ENCODE measurements at regions not wholly inside any gene's neighbourhood (a gene's known extent, or its start where the extent isn't known, plus 50 kb on each side); places are given as distances from the start of the nearest gene placed in this dataset.

GRCh38 chr2:176685908-176686307, 416.7 kb downstream of the MTX2 start:
- TF ChIP-seq EZH2 (conservative IDR thresholded peaks at IDR 0.05; ENCODE audit: low read depth, low read length) (no peak), ZNF407 (CRISPR knock-in tag; IDR thresholded peaks at IDR 0.05; ENCODE audit: not compliant biosample characterization) (no peak), HOXA7 (CRISPR knock-in tag; IDR thresholded peaks at IDR 0.05) (no peak), DPF2 (CRISPR knock-in tag; IDR thresholded peaks at IDR 0.05; ENCODE audit: borderline replicate concordance, low read depth) (no peak), SMAD3 (CRISPR knock-in tag; IDR thresholded peaks at IDR 0.05) (no peak), SETDB1 (CRISPR knock-in tag; IDR thresholded peaks at IDR 0.05; ENCODE audit: borderline replicate concordance) (no peak), PRPF4 (IDR thresholded peaks at IDR 0.05; ENCODE audit: low read depth, low read length, poor library complexity, severe bottlenecking) (no peak), POLR2A (IDR thresholded peaks at IDR 0.05; ENCODE audit: insufficient read depth in 1 of 2, low read depth in 2 of 2, low read length in 2 of 2) (no peak), SIN3A (IDR thresholded peaks at IDR 0.05; ENCODE audit: borderline replicate concordance, low read depth, low read length) (no peak), ONECUT2 (CRISPR knock-in tag; IDR thresholded peaks at IDR 0.05) (no peak), ZNF33B (CRISPR knock-in tag; IDR thresholded peaks at IDR 0.05) (no peak)
- TF ChIP-seq, protein P1, sequence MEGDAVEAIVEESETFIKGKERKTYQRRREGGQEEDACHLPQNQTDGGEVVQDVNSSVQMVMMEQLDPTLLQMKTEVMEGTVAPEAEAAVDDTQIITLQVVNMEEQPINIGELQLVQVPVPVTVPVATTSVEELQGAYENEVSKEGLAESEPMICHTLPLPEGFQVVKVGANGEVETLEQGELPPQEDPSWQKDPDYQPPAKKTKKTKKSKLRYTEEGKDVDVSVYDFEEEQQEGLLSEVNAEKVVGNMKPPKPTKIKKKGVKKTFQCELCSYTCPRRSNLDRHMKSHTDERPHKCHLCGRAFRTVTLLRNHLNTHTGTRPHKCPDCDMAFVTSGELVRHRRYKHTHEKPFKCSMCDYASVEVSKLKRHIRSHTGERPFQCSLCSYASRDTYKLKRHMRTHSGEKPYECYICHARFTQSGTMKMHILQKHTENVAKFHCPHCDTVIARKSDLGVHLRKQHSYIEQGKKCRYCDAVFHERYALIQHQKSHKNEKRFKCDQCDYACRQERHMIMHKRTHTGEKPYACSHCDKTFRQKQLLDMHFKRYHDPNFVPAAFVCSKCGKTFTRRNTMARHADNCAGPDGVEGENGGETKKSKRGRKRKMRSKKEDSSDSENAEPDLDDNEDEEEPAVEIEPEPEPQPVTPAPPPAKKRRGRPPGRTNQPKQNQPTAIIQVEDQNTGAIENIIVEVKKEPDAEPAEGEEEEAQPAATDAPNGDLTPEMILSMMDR (CRISPR knock-in tag; IDR thresholded peaks at IDR 0.05), result no peak
- TF ChIP-seq, protein P2, sequence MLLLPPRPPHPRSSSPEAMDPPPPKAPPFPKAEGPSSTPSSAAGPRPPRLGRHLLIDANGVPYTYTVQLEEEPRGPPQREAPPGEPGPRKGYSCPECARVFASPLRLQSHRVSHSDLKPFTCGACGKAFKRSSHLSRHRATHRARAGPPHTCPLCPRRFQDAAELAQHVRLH (CRISPR knock-in tag; IDR thresholded peaks at IDR 0.05; ENCODE audit: borderline replicate concordance, low read depth), result no peak

All from HepG2 (cell line).